B cell (primary cell): ENCODE measurements at regions not wholly inside any gene's neighbourhood (a gene's known extent, or its start where the extent isn't known, plus 50 kb on each side); places are given as distances from the start of the nearest gene placed in this dataset.

Source experiments
- ATAC-seq: fragments of 200-7000 bp; cut with Tn5 transposase; one replicate; pipeline ENCODE4 v1.10.0; 2021; ENCODE audit warnings: low read depth, mild to moderate bottlenecking, moderate number of reproducible peaks, moderate library complexity
- CTCF ChIA-PET: fragments of 350-600 bp; sonication (Branson Sonifier 250); formaldehyde crosslinking; loops from one replicate; lab custom pipeline; 2021; ENCODE audit warnings: antibody characterized with exemption, inconsistent platforms; lab: Charles Lee
- POLR2A ChIA-PET: fragments of 350-600 bp; sonication (Branson Sonifier 250); formaldehyde crosslinking; loops from one replicate; lab custom pipeline; 2021; ENCODE audit warnings: antibody characterized with exemption; lab: Charles Lee
- DNase-seq: peaks from one replicate; pipeline ENCODE4 v3.0.0; 2013
- H2AFZ ChIP-seq: 2 replicates; pipeline ENCODE4 v1.6.1; 2012; ENCODE audit warnings: mild to moderate bottlenecking, low read depth, low read length; ENCODE audit not compliant: insufficient read depth, poor library complexity, severe bottlenecking
- H3K27ac ChIP-seq, 2 donors: 1 replicate in 1 of 2; 2 replicates in 1 of 2; pipeline ENCODE4 v1.5.1; 2012 to 2013; ENCODE audit warnings: low read length in 2 of 2, mild to moderate bottlenecking in 2 of 2, moderate library complexity in 1 of 2
- H3K27me3 ChIP-seq, 4 experiments: fragments of 200-600 bp in 1 of 4; sonication (generic) in 1 of 4; replicated peaks in 1 of 4; 1 replicate in 2 of 4; 2 replicates in 2 of 4; pipeline versions ENCODE4 v1.6.1 to v1.7.0; 2013 to 2016; ENCODE audit warnings: low read length in 3 of 4, mild to moderate bottlenecking in 2 of 4, mixed read lengths in 1 of 4, moderate library complexity in 1 of 4; ENCODE audit not compliant: insufficient read depth in 4 of 4, control insufficient read depth in 3 of 4; ENCODE audit errors: control extremely low read depth in 1 of 4
- H3K36me3 ChIP-seq, 2 experiments: replicated peaks in 1 of 2; 1 replicate in 1 of 2; 2 replicates in 1 of 2; pipeline versions ENCODE4 v1.6.1 to v1.7.1; 2013; ENCODE audit warnings: low read length in 1 of 2; ENCODE audit not compliant: insufficient read depth in 2 of 2, control insufficient read depth in 1 of 2; ENCODE audit errors: control extremely low read depth in 1 of 2, extremely low read depth in 1 of 2
- H3K4me1 ChIP-seq, 2 donors: fragments of 200-600 bp in 1 of 2; sonication (generic) in 1 of 2; 1 replicate in 1 of 2; 2 replicates in 1 of 2; pipeline versions ENCODE4 v1.5.1 to v1.6.1; 2013 to 2017; ENCODE audit warnings: low read length in 2 of 2; ENCODE audit not compliant: control insufficient read depth in 2 of 2, insufficient read depth in 2 of 2
- H3K4me2 ChIP-seq: replicated peaks from 2 replicates; pipeline ENCODE3; 2012; ENCODE audit warnings: mild to moderate bottlenecking, low read depth, low read length; ENCODE audit not compliant: poor library complexity, severe bottlenecking
- H3K4me3 ChIP-seq, 5 experiments: fragments of 200-600 bp in 1 of 5; sonication (generic) in 1 of 5; 1 replicate in 3 of 5; 2 replicates in 2 of 5; pipeline versions ENCODE4 v1.5.1 to v1.7.0; 2011 to 2016; ENCODE audit warnings: low read length in 4 of 5, mild to moderate bottlenecking in 4 of 5, low read depth in 2 of 5, control low read depth in 1 of 5, moderate library complexity in 1 of 5; ENCODE audit not compliant: insufficient read depth in 1 of 5; ENCODE audit errors: control extremely low read depth in 1 of 5, extremely low read depth in 1 of 5
- H3K79me2 ChIP-seq: fragments of 200-600 bp; sonication (generic); one replicate; pipeline ENCODE4 v1.6.0; 2016; ENCODE audit warnings: low read length; ENCODE audit not compliant: control insufficient read depth, insufficient read depth
- H3K9ac ChIP-seq: fragments of 200-600 bp; sonication (generic); 2 replicates; pipeline ENCODE4 v1.6.1; 2017; ENCODE audit warnings: mild to moderate bottlenecking, low read length, moderate library complexity
- H3K9me3 ChIP-seq, 3 donors: one replicate each; pipeline versions ENCODE4 v1.6.1 to v1.7.1; 2013; ENCODE audit warnings: low read length in 2 of 3; ENCODE audit not compliant: control insufficient read depth in 2 of 3, insufficient read depth in 1 of 3; ENCODE audit errors: control extremely low read depth in 1 of 3
- H4K20me1 ChIP-seq: 2 replicates; pipeline ENCODE4 v1.6.0; 2012; ENCODE audit warnings: mild to moderate bottlenecking, low read length; ENCODE audit not compliant: insufficient read depth, control insufficient read depth, poor library complexity, severe bottlenecking
- H3K27ac Mint-ChIP-seq: one replicate; pipeline ENCODE4 v1.8.0; 2021; ENCODE audit warnings: mixed read lengths
- H3K27me3 Mint-ChIP-seq: one replicate; pipeline ENCODE4 v1.8.0; 2021; ENCODE audit warnings: mixed read lengths
- H3K4me1 Mint-ChIP-seq: one replicate; pipeline ENCODE4 v1.8.0; 2021; ENCODE audit warnings: mixed read lengths
- H3K4me3 Mint-ChIP-seq: one replicate; pipeline ENCODE4 v1.8.0; 2021; ENCODE audit warnings: mixed read lengths
- H3K9me3 Mint-ChIP-seq: one replicate; pipeline ENCODE4 v1.8.0; 2022; ENCODE audit warnings: mixed read lengths; ENCODE audit not compliant: insufficient read depth
- CTCF ChIP-seq: fragments of 200-600 bp; IDR thresholded peaks from one replicate; pipeline ENCODE4 v1.8.0; 2022; ENCODE audit warnings: antibody characterized with exemption, mild to moderate bottlenecking
- EZH2 ChIP-seq: IDR thresholded peaks from 2 replicates; pipeline ENCODE4 v1.6.1; 2012; ENCODE audit warnings: borderline replicate concordance, low read depth, mild to moderate bottlenecking, moderate library complexity, low read length; ENCODE audit not compliant: insufficient read depth, poor library complexity, severe bottlenecking
- WGBS: methylation state at CpG from one replicate; pipeline ENCODE4 v1.1.5; 2013; ENCODE audit warnings: missing lambda C conversion rate; ENCODE audit not compliant: insufficient coverage; 5-methylcytosine and 5-hydroxymethylcytosine counted together
- intact Hi-C: fragments of 100-400 bp; cut with micrococcal nuclease; formaldehyde crosslinking; loops from one replicate; pipeline ENCODE4 v1.10.0; 2022

GRCh38 chr18:26729449-26729848 is 136.1 kb downstream of the AQP4 start:
- no peaks in the 10 kb centered on the region for H3K4me1 Mint-ChIP-seq

GRCh38 chr18:26729008-26729407 is 136.5 kb downstream of the AQP4 start:
- CTCF ChIA-PET: no interaction called here

More at GRCh38 chr18:26729449-26729848, 136.1 kb downstream of the AQP4 start:
- no peaks in the 10 kb centered on the region for H4K20me1 ChIP-seq
- CTCF ChIA-PET: no interaction called here
- Mint-ChIP-seq H3K4me3 (no peak overlapping the region), H3K27ac (no peak overlapping the region), H3K27me3 (no peaks in the 10 kb centered on the region), H3K9me3 (no peaks in the 10 kb centered on the region)
- no peaks in the 10 kb centered on the region for H3K27me3 ChIP-seq
- no peak overlapping the region for H2AFZ ChIP-seq
- no peak overlapping the region for H3K9ac ChIP-seq
- TF ChIP-seq CTCF (no peak), EZH2 (no peak)
- H3K79me2 ChIP-seq: no peaks in the 10 kb centered on the region
- no peaks in the 10 kb centered on the region for H3K36me3 ChIP-seq
- no peaks in the 10 kb centered on the region for H3K4me1 ChIP-seq
- intact Hi-C loops: no loop called here
- POLR2A ChIA-PET: no interaction called here
- H3K27ac ChIP-seq: no peak overlapping the region
- WGBS: no CpG with 5 or more reads among the region's 2 CpGs
- ATAC-seq: no peak
- no peak overlapping the region for H3K4me3 ChIP-seq
- no peak for DNase-seq
- H3K4me2 ChIP-seq: no peak overlapping the region
- H3K9me3 ChIP-seq: no peaks in the 10 kb centered on the region

More at GRCh38 chr18:26729008-26729407, 136.5 kb downstream of the AQP4 start:
- H3K4me3 Mint-ChIP-seq: no peak overlapping the region
- Histone ChIP-seq H3K79me2 (no peaks in the 10 kb centered on the region), H3K27ac (no peak overlapping the region), H3K36me3 (no peaks in the 10 kb centered on the region), H3K9me3 (no peaks in the 10 kb centered on the region), H3K27me3 (no peaks in the 10 kb centered on the region), H3K4me3 (no peak overlapping the region), H3K4me2 (no peak overlapping the region), H3K4me1 (no peaks in the 10 kb centered on the region), H2AFZ (no peak overlapping the region), H3K9ac (no peak overlapping the region), H4K20me1 (no peaks in the 10 kb centered on the region)
- WGBS: 90% methylated on average over 2 of the region's 3 CpGs
- intact Hi-C loops: no loop called here
- ATAC-seq (no peak), DNase-seq (no peak)
- no peaks in the 10 kb centered on the region for H3K4me1 Mint-ChIP-seq
- TF ChIP-seq CTCF (no peak), EZH2 (no peak)
- H3K9me3 Mint-ChIP-seq: no peaks in the 10 kb centered on the region
- POLR2A ChIA-PET: no interaction called here
- H3K27ac Mint-ChIP-seq: no peak overlapping the region
- no peaks in the 10 kb centered on the region for H3K27me3 Mint-ChIP-seq
